ENCODE measurements at regions not wholly inside any gene's neighbourhood (a gene's known extent, or its start where the extent isn't known, plus 50 kb on each side); places are given as distances from the start of the nearest gene placed in this dataset.

- TF ChIP-seq CTCF (IDR thresholded peaks at IDR 0.05) (no peak), EZH2phosphoT487 (IDR thresholded peaks at IDR 0.05) (no peak), EZH2 (IDR thresholded peaks at IDR 0.05) (no peak)
Observed at GRCh38 chr7:10268034-10268433, 705.6 kb upstream of the PHF14 start.
